ENCODE measurements at regions not wholly inside any gene's neighbourhood (a gene's known extent, or its start where the extent isn't known, plus 50 kb on each side); places are given as distances from the start of the nearest gene placed in this dataset.

DNA sequence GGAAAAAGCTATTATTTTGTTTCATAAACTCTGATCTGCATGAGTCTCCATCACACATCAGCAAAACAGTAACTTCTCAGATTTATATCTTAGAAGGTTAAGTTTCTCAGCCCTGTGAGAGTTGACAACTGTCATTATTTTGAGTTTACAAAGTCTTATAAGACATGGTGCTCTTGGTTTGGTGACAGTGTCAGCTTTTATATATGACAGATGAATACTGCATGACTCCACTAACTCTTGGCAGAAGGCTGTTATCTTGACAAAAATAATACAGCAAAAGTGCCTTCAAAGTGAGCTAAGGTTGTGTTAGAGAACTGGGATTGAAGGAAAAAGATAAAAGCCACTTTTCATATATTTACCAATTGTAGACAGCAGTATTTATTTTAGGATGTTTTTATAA is 528.4 kb upstream of the SOX9 start:
- TF ChIP-seq CTCF (IDR thresholded peaks at IDR 0.05), result no peak
- no peak for TF ChIP-seq POLR2A (IDR thresholded peaks at IDR 0.05)
